ENCODE measurements at regions not wholly inside any gene's neighbourhood (a gene's known extent, or its start where the extent isn't known, plus 50 kb on each side); places are given as distances from the start of the nearest gene placed in this dataset.

DNA sequence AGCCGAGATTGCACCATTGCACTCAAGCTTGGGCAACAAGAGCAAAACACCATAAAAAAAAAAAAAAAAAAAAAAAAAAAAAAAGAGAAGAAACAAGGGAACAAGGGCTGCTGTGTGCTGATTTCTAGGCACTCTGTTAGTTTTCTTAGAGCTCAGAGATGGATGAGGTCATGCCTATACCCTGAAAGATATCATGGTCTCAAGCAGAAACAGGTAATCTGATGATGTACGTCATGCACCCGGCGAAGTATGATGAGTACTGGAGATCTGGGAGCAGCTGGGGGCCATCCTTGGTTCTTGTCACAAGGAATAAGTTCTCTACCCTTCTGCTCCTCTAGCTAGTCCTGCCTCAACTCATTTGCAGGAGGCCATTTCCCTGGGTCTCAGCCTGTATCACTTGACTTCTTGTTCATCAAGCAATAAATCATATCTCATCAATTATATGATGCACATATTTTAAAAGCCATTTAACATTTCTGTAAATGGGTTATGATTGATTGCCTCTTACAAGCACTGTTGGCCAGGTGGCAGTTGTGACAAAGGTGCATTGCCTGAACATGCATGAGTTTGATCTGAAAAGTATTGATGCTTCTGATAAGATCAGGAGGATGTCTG, 517.2 kb downstream of the DHX35 start:
- no peak overlapping the region for H3K4me3 ChIP-seq (ENCODE audit: low read depth, low read length)
- TF ChIP-seq, protein P1, sequence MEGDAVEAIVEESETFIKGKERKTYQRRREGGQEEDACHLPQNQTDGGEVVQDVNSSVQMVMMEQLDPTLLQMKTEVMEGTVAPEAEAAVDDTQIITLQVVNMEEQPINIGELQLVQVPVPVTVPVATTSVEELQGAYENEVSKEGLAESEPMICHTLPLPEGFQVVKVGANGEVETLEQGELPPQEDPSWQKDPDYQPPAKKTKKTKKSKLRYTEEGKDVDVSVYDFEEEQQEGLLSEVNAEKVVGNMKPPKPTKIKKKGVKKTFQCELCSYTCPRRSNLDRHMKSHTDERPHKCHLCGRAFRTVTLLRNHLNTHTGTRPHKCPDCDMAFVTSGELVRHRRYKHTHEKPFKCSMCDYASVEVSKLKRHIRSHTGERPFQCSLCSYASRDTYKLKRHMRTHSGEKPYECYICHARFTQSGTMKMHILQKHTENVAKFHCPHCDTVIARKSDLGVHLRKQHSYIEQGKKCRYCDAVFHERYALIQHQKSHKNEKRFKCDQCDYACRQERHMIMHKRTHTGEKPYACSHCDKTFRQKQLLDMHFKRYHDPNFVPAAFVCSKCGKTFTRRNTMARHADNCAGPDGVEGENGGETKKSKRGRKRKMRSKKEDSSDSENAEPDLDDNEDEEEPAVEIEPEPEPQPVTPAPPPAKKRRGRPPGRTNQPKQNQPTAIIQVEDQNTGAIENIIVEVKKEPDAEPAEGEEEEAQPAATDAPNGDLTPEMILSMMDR (conservative IDR thresholded peaks at IDR 0.05; ENCODE audit: low read depth, low read length): no peak
- no peak for DNase-seq (ENCODE audit: low read depth)

DNA sequence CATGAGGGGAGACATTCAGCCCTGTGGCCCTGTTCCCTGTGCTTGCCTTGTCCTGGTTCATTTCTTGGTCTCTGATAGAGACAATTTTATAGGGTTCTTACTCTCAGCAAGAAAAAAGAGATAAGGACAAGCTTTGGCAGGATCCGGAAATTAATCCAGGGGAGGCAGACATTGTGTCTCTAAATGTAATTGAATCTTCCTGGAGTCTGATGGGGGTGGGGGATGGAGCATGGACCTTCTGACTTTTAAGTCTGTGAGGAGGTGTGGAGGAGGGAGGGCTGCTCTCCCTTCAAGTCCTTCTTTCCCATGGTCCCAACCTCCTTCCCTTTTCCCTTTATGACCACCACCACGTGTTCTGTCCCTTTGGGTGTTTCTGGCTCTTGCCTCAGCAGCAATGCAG, 512.7 kb downstream of the DHX35 start:
- TF ChIP-seq, protein P1 (conservative IDR thresholded peaks at IDR 0.05; ENCODE audit: low read depth, low read length): no peak
- no peak for DNase-seq (ENCODE audit: low read depth)
- no peak overlapping the region for H3K4me3 ChIP-seq (ENCODE audit: low read depth, low read length)

DNA sequence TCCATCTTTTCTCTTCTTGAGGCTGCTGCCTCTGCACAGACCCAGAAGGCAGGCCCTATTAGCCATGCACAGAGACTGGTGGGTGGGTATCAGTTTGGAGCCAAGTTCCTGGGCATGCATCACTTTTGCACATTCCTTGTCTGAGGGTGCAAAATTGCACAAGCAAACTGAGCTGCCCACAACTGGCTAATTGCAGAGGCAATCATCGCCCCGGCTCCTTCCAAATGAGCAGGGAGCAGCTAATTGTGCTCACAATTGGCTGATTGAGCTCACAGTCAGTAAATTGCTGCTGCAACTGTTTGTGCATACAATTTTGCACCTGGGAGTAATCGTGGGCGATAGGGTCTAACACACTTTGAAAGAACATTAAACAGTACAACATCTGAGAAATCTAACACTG, 511.4 kb downstream of the DHX35 start:
- TF ChIP-seq, protein P1 (conservative IDR thresholded peaks at IDR 0.05; ENCODE audit: low read depth, low read length): no peak
- DNase-seq (ENCODE audit: low read depth): no peak
- H3K4me3 ChIP-seq (ENCODE audit: low read depth, low read length): no peak overlapping the region

DNA sequence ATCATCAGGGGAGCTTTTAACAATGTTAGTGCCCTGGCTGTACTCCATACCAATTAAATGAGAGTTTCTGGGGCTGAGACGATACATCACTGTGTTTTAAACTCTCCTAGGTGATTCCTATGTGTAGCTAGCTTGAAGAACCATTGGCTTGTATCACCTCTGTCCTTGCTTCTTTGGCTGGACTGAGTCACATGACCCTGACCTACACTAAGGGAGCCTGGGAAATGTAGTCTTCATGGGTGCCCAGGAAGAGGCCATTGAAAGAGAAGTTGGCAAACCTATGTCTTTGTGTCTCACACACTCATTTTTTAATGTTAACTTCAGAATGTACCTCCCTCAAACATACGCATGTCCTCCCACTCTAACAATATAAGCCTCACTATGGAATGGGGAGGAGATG, 506.6 kb downstream of the DHX35 start:
- TF ChIP-seq, protein P1 (conservative IDR thresholded peaks at IDR 0.05; ENCODE audit: low read depth, low read length): no peak
- DNase-seq (ENCODE audit: low read depth): no peak
- no peak overlapping the region for H3K4me3 ChIP-seq (ENCODE audit: low read depth, low read length)

DNA sequence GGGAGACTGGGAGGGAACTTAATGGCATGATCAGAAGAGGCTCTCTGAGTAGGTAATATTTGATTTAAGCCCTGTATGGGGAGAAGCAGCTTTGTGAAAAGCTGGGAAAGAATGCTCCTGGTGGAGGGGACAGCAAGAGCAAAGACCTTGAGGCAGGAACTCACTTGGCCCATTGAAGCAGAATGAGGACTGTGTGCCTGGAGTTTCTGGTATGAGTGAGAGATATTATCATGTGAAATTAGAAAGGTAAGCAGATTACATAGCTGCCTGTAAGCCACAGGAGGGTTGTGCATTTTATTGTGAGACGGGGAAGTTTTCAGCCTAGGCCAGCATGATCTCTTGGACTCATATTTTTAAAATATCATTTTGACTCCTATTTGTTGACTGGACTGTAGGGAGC, 502.1 kb downstream of the DHX35 start:
- no peak for DNase-seq (ENCODE audit: low read depth)
- no peak overlapping the region for H3K4me3 ChIP-seq (ENCODE audit: low read depth, low read length)
- TF ChIP-seq, protein P1 (conservative IDR thresholded peaks at IDR 0.05; ENCODE audit: low read depth, low read length): no peak

DNA sequence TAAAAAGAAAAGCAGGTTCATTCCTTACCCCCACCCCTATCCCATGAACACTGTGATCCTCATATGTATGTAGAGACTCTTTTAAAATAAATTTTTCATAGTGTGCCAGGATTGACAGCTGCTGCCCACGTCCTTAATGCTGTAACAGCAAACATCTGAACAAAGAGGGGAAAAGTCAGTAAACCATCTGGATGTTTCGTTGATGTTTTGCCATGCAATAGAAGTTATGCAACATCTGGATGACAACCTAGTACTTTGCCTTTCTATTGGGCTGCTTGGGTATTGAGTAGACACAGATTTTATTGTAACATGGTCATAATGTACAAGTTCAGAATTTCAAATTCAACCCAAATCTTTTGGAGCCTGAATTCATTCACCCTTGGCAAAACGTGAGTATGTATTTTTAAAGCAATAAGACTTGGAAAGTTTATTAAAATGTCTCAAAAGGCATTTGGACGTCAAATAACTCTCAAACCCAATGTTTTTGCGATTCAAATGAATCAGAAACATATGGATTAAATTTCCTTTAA, 500.3 kb downstream of the DHX35 start:
- no peak for DNase-seq (ENCODE audit: low read depth)
- TF ChIP-seq, protein P1 (conservative IDR thresholded peaks at IDR 0.05; ENCODE audit: low read depth, low read length): no peak
- no peak overlapping the region for H3K4me3 ChIP-seq (ENCODE audit: low read depth, low read length)

DNA sequence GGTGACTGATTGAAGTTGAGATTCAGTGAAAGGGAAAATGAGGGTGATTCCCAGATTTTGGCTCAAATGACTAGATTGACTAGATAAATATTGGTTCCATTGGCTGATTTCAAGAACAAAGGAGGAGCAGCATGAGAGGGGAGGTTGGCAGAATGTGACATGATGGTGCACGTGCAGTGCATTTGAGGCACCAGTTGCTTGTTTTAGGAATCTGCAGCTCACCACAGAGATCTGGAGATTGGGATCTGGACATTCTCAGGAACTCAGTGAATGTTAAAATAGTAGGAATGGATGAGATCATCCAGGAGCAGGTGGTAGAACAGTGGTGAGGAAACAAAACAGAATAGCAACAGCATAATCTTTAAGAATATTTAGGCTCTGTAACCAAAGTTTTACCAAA, 496.3 kb downstream of the DHX35 start:
- TF ChIP-seq, protein P1 (conservative IDR thresholded peaks at IDR 0.05; ENCODE audit: low read depth, low read length): no peak
- no peak for DNase-seq (ENCODE audit: low read depth)
- H3K4me3 ChIP-seq (ENCODE audit: low read depth, low read length): no peak overlapping the region

All from epithelial cell of proximal tubule (primary cell).